HK-2 (cell line): ENCODE measurements at regions not wholly inside any gene's neighbourhood (a gene's known extent, or its start where the extent isn't known, plus 50 kb on each side); places are given as distances from the start of the nearest gene placed in this dataset.

Source experiments
- DNase-seq: peaks from one replicate; pipeline ENCODE4 v3.0.0-alpha.2; 2018; ENCODE audit not compliant: unreplicated experiment

GRCh38 chr4:138692411-138692810, 323.2 kb upstream of the NOCT start:
- DNase-seq: no peak

- no peak for DNase-seq
Observed at GRCh38 chr4:138689593-138689992, 326.0 kb upstream of the NOCT start.

- DNase-seq: no peak
Observed at GRCh38 chr4:138689187-138689586, 326.4 kb upstream of the NOCT start.

GRCh38 chr4:138688408-138689085, 327.0 kb upstream of the NOCT start:
- DNase-seq: no peak

- DNase-seq: no peak
Observed at GRCh38 chr4:138686106-138686835, 329.3 kb upstream of the NOCT start.

GRCh38 chr4:138685316-138685715, 330.3 kb upstream of the NOCT start:
- DNase-seq: no peak

GRCh38 chr4:138680989-138681604, 334.5 kb upstream of the NOCT start:
- peak; percentile 80 for DNase-seq

GRCh38 chr4:138680256-138680655, 335.3 kb upstream of the NOCT start:
- no peak for DNase-seq

GRCh38 chr4:138678985-138679746, 336.4 kb upstream of the NOCT start:
- no peak for DNase-seq

- DNase-seq: no peak
Observed at GRCh38 chr4:138677748-138678147, 337.8 kb upstream of the NOCT start.

- no peak for DNase-seq
Observed at GRCh38 chr4:138677212-138677611, 338.4 kb upstream of the NOCT start.

GRCh38 chr4:138675685-138676084, 339.9 kb upstream of the NOCT start:
- no peak for DNase-seq

- DNase-seq: no peak
Observed at GRCh38 chr4:138674209-138674608, 341.4 kb upstream of the NOCT start.

GRCh38 chr4:138673053-138673452, 342.5 kb upstream of the NOCT start:
- DNase-seq: no peak

GRCh38 chr4:138672393-138672976, 343.1 kb upstream of the NOCT start:
- no peak for DNase-seq

- no peak for DNase-seq
Observed at GRCh38 chr4:138671606-138672084, 343.9 kb upstream of the NOCT start.

- DNase-seq: no peak
Observed at GRCh38 chr4:138671106-138671505, 344.5 kb upstream of the NOCT start.

GRCh38 chr4:138670681-138671080, 344.9 kb upstream of the NOCT start:
- no peak for DNase-seq

- no peak for DNase-seq
Observed at GRCh38 chr4:138669479-138670315, 345.9 kb upstream of the NOCT start.

GRCh38 chr4:138668309-138668708, 347.3 kb upstream of the NOCT start:
- DNase-seq: no peak

- no peak for DNase-seq
Observed at GRCh38 chr4:138666366-138666765, 349.2 kb upstream of the NOCT start.
